ENCODE measurements at regions not wholly inside any gene's neighbourhood (a gene's known extent, or its start where the extent isn't known, plus 50 kb on each side); places are given as distances from the start of the nearest gene placed in this dataset.

- TF ChIP-seq CTCF (IDR thresholded peaks at IDR 0.05) (no peak), POLR2A (IDR thresholded peaks at IDR 0.05) (no peak)
These were observed 901.4 kb upstream of the API5 start for GRCh38 chr11:42410251-42410955.

Data from Peyer's patch (tissue), 4 donors.